ENCODE measurements at regions not wholly inside any gene's neighbourhood (a gene's known extent, or its start where the extent isn't known, plus 50 kb on each side); places are given as distances from the start of the nearest gene placed in this dataset.

- H3K4me3 ChIP-seq (ENCODE audit: low read depth, low read length): no peak overlapping the region
- in situ Hi-C loops (cut with HindIII; ENCODE audit: low sequenced_read_pairs): no loop called here
- no peak for TF ChIP-seq CTCF (IDR thresholded peaks at IDR 0.05; ENCODE audit: low read depth, low read length)
- no peak for DNase-seq (ENCODE audit: low read depth, low spot score)
Observed at GRCh38 chr12:46487567-46488131, 115.1 kb upstream of the SLC38A2 start.

GRCh38 chr12:46486588-46486987 lies 114.0 kb upstream of the SLC38A2 start:
- in situ Hi-C loops (cut with HindIII; ENCODE audit: low sequenced_read_pairs): no loop called here
- no peak overlapping the region for H3K4me3 ChIP-seq (ENCODE audit: low read depth, low read length)
- no peak for TF ChIP-seq CTCF (IDR thresholded peaks at IDR 0.05; ENCODE audit: low read depth, low read length)
- DNase-seq (ENCODE audit: low read depth, low spot score): no peak

- no peak overlapping the region for H3K4me3 ChIP-seq (ENCODE audit: low read depth, low read length)
- TF ChIP-seq CTCF (IDR thresholded peaks at IDR 0.05; ENCODE audit: low read depth, low read length): no peak
- in situ Hi-C loops (cut with HindIII; ENCODE audit: low sequenced_read_pairs): no loop called here
- DNase-seq (ENCODE audit: low read depth, low spot score): no peak
Observed at GRCh38 chr12:46485853-46486252, 113.3 kb upstream of the SLC38A2 start.

- no peak for TF ChIP-seq CTCF (IDR thresholded peaks at IDR 0.05; ENCODE audit: low read depth, low read length)
- DNase-seq (ENCODE audit: low read depth, low spot score): no peak
- in situ Hi-C loops (cut with HindIII; ENCODE audit: low sequenced_read_pairs): no loop called here
- H3K4me3 ChIP-seq (ENCODE audit: low read depth, low read length): no peak overlapping the region
Observed at GRCh38 chr12:46484396-46485061, 112.0 kb upstream of the SLC38A2 start.

- TF ChIP-seq CTCF (IDR thresholded peaks at IDR 0.05; ENCODE audit: low read depth, low read length): no peak
- H3K4me3 ChIP-seq (ENCODE audit: low read depth, low read length): no peak overlapping the region
- DNase-seq (ENCODE audit: low read depth, low spot score): peak; percentile 31
- in situ Hi-C loops (cut with HindIII; ENCODE audit: low sequenced_read_pairs): no loop called here
Observed at GRCh38 chr12:46483572-46484395, 111.2 kb upstream of the SLC38A2 start.

GRCh38 chr12:46480724-46481123 lies 108.2 kb upstream of the SLC38A2 start:
- H3K4me3 ChIP-seq (ENCODE audit: low read depth, low read length): no peak overlapping the region
- no peak for DNase-seq (ENCODE audit: low read depth, low spot score)
- TF ChIP-seq CTCF (IDR thresholded peaks at IDR 0.05; ENCODE audit: low read depth, low read length): no peak
- in situ Hi-C loops (cut with HindIII; ENCODE audit: low sequenced_read_pairs): no loop called here

All from astrocyte of the spinal cord (primary cell).